GM23248 (cell line): ENCODE measurements at regions not wholly inside any gene's neighbourhood (a gene's known extent, or its start where the extent isn't known, plus 50 kb on each side); places are given as distances from the start of the nearest gene placed in this dataset.

Experiments
- DNase-seq: peaks from one replicate; pipeline ENCODE4 v3.0.0-alpha.2; 2015
- H2AFZ ChIP-seq: fragments of 200-600 bp; sonication (generic); 2 replicates; pipeline ENCODE4 v1.6.1; 2016; ENCODE audit warnings: antibody characterized with exemption
- H3F3A ChIP-seq: fragments of 200-600 bp; sonication (generic); 2 replicates; pipeline ENCODE4 v1.6.1; 2016; ENCODE audit warnings: mild to moderate bottlenecking, antibody characterized with exemption, mixed run types; ENCODE audit not compliant: insufficient read depth
- H3K27ac ChIP-seq: fragments of 200-600 bp; sonication (generic); 2 replicates; pipeline ENCODE4 v1.5.1; 2016; ENCODE audit warnings: mild to moderate bottlenecking
- H3K27me3 ChIP-seq: fragments of 200-600 bp; sonication (generic); replicated peaks from 2 replicates; pipeline ENCODE4 v1.6.1; 2016; ENCODE audit warnings: mild to moderate bottlenecking; ENCODE audit not compliant: insufficient read depth
- H3K36me3 ChIP-seq: fragments of 200-600 bp; sonication (generic); 2 replicates; pipeline ENCODE4 v1.6.1; 2016; ENCODE audit warnings: low read depth, mild to moderate bottlenecking
- H3K4me1 ChIP-seq: fragments of 200-600 bp; sonication (generic); 2 replicates; pipeline ENCODE4 v1.6.1; 2016; ENCODE audit warnings: mild to moderate bottlenecking; ENCODE audit not compliant: insufficient read depth
- H3K4me2 ChIP-seq: fragments of 200-600 bp; sonication (generic); one replicate; pipeline ENCODE4 v1.6.1; 2016; ENCODE audit warnings: mild to moderate bottlenecking; ENCODE audit not compliant: unreplicated experiment
- H3K4me3 ChIP-seq: fragments of 200-600 bp; sonication (generic); 2 replicates; pipeline ENCODE4 v1.5.1; 2016; ENCODE audit warnings: mild to moderate bottlenecking
- H3K79me2 ChIP-seq: fragments of 200-600 bp; sonication (generic); 2 replicates; pipeline ENCODE4 v1.6.1; 2016; ENCODE audit warnings: mild to moderate bottlenecking; ENCODE audit not compliant: insufficient read depth
- H3K9ac ChIP-seq: fragments of 200-600 bp; sonication (generic); 2 replicates; pipeline ENCODE4 v1.6.1; 2016; ENCODE audit warnings: mild to moderate bottlenecking
- H3K9me2 ChIP-seq: fragments of 200-600 bp; sonication (generic); 2 replicates; pipeline ENCODE4 v1.6.1; 2016; ENCODE audit warnings: mixed run types, mild to moderate bottlenecking, moderate library complexity; ENCODE audit not compliant: insufficient read depth
- H3K9me3 ChIP-seq: fragments of 200-600 bp; sonication (generic); one replicate; pipeline ENCODE4 v1.6.1; 2017; ENCODE audit warnings: low read depth
- H4K20me1 ChIP-seq: fragments of 200-600 bp; sonication (generic); 2 replicates; pipeline ENCODE4 v1.6.0; 2016; ENCODE audit not compliant: insufficient read depth
- EZH2 ChIP-seq: fragments of 200-600 bp; sonication (generic); IDR thresholded peaks from 2 replicates; pipeline ENCODE4 v1.6.1; 2018; ENCODE audit warnings: antibody characterized with exemption, mild to moderate bottlenecking; ENCODE audit not compliant: insufficient read depth, poor library complexity, severe bottlenecking
- EZH2phosphoT487 ChIP-seq: fragments of 200-600 bp; sonication (generic); IDR thresholded peaks from 2 replicates; pipeline ENCODE4 v1.6.1; 2018; ENCODE audit warnings: antibody characterized with exemption, moderate library complexity, mild to moderate bottlenecking, low read depth; ENCODE audit not compliant: insufficient read depth
- WGBS, 2 experiments: methylation state at CpG; one replicate each; pipeline ENCODE4 v1.1.6; 2015 to 2017; ENCODE audit warnings: low lambda C conversion rate in 2 of 2, low coverage in 1 of 2; ENCODE audit errors: missing lambda C conversion rate in 2 of 2; 5-methylcytosine and 5-hydroxymethylcytosine counted together
- in situ Hi-C: fragments of 300-500 bp; cut with MboI; formaldehyde crosslinking; loops from 2 replicates; pipeline ENCODE4 v1.15.0; 2020

DNA sequence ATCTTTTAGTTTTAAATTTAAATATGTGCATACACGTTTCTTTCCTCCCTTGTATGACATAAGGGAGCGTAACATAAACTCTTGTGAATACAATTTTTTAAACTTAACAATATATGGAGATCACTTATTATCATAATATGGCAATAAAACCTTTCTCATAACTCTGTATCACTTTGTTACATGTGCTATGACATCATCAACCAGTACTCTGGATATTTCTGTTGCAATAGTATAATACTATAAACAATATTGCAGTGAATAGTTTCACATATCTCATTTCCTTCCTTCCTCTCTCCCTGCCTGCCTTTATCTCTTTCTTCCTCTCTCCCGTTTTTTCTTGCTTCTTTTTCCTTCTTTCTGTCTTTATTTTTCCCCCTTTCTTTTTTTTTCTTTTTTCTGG lies 1278.0 kb upstream of the CNTN5 start:
- no peak for DNase-seq
- Histone ChIP-seq H3K4me1 (no peaks in the 10 kb centered on the region), H2AFZ (no peak overlapping the region), H3K4me2 (no peak overlapping the region), H3K4me3 (no peak overlapping the region), H3K9me3 (no peaks in the 10 kb centered on the region), H3F3A (no peaks in the 10 kb centered on the region), H3K9ac (no peak overlapping the region), H3K79me2 (no peaks in the 10 kb centered on the region), H3K27me3 (no peaks in the 10 kb centered on the region), H3K36me3 (no peaks in the 10 kb centered on the region), H4K20me1 (no peaks in the 10 kb centered on the region), H3K9me2 (no peaks in the 10 kb centered on the region), H3K27ac (no peak overlapping the region)
- TF ChIP-seq EZH2 (no peak), EZH2phosphoT487 (no peak)
- in situ Hi-C loops, result no loop called here
- 22 to 26% methylated on average over 3 of the region's 3 CpGs for WGBS, 2 experiments

GRCh38 chr11:97743205-97743742 lies 1277.5 kb upstream of the CNTN5 start:
- Histone ChIP-seq H3K9me3 (no peaks in the 10 kb centered on the region), H3F3A (no peaks in the 10 kb centered on the region), H3K79me2 (no peaks in the 10 kb centered on the region), H3K9ac (no peak overlapping the region), H3K4me1 (no peaks in the 10 kb centered on the region), H4K20me1 (no peaks in the 10 kb centered on the region), H3K36me3 (no peaks in the 10 kb centered on the region), H3K27ac (no peak overlapping the region), H3K4me2 (no peak overlapping the region), H3K4me3 (no peak overlapping the region), H2AFZ (no peak overlapping the region), H3K9me2 (no peaks in the 10 kb centered on the region), H3K27me3 (no peaks in the 10 kb centered on the region)
- in situ Hi-C loops, result no loop called here
- WGBS, 2 experiments, result 29 to 36% methylated on average over 3 of the region's 3 CpGs
- no peak for DNase-seq
- TF ChIP-seq EZH2phosphoT487, result no peak
- no peak for TF ChIP-seq EZH2

DNA sequence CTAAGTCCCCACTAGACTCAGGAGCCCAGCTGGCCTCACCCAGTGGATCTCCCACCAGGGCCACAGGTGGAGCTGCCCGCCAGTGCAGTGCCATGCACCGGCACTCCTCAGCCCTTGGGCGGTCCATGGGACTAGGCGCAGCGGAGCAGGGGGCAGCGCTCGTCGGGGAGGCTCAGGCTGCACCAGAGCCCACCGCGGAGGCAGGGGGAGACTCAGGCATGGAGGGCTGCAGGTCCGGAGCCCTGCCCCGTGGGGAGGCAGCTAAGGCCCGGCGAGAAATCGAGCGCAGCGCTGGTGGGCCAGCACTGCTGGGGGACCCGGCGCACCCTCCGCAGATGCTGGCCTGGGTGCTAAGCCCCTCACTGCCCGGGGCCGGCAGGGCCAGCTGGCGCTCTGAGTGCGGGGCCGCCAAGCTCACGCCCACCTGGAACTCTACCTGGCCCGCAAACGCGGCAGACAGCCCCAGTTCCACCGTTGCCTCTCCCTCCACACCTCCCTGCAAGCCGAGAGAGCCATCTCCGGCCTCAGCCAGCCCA lies 1275.2 kb upstream of the CNTN5 start:
- in situ Hi-C loops, result no loop called here
- H3K4me2 ChIP-seq, result no peak overlapping the region
- no peak overlapping the region for H3K27ac ChIP-seq
- no peaks in the 10 kb centered on the region for H3F3A ChIP-seq
- H3K36me3 ChIP-seq, result no peaks in the 10 kb centered on the region
- H3K27me3 ChIP-seq, result no peaks in the 10 kb centered on the region
- WGBS, 2 experiments, result 64 to 66% methylated on average over 27 to 32 of the region's 32 CpGs
- H3K9me2 ChIP-seq, result no peaks in the 10 kb centered on the region
- H3K4me1 ChIP-seq, result no peaks in the 10 kb centered on the region
- no peak overlapping the region for H2AFZ ChIP-seq
- H3K79me2 ChIP-seq, result no peaks in the 10 kb centered on the region
- no peak for DNase-seq
- no peak for TF ChIP-seq EZH2
- no peak for TF ChIP-seq EZH2phosphoT487
- H3K9ac ChIP-seq, result no peak overlapping the region
- no peak overlapping the region for H3K4me3 ChIP-seq
- H4K20me1 ChIP-seq, result no peaks in the 10 kb centered on the region
- no peaks in the 10 kb centered on the region for H3K9me3 ChIP-seq

DNA sequence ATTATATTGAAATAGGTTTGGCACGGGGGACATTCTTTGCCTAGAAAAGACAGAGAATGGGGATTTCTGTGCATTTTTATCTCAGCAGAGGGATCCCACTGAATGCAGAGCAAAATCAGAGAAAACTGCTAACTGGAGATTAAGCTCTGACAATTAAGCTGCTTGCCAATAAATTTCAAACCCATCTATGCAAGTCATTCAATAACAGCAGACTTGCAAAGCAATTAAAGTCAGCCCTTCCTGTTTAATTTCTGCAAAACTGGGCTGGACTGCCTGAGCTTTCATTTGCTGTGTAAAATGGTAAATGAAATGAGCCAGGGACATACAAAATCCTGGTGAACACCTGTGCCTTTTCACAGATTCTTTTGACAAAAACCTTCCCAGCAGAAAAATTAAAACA lies 1273.9 kb upstream of the CNTN5 start:
- no peaks in the 10 kb centered on the region for H3K9me2 ChIP-seq
- H2AFZ ChIP-seq, result no peak overlapping the region
- 5 to 20% methylated on average over 1 of the region's 1 CpG for WGBS, 2 experiments
- no peaks in the 10 kb centered on the region for H4K20me1 ChIP-seq
- in situ Hi-C loops, result no loop called here
- no peak overlapping the region for H3K9ac ChIP-seq
- no peaks in the 10 kb centered on the region for H3K79me2 ChIP-seq
- H3K4me3 ChIP-seq, result no peak overlapping the region
- H3F3A ChIP-seq, result no peaks in the 10 kb centered on the region
- no peaks in the 10 kb centered on the region for H3K36me3 ChIP-seq
- TF ChIP-seq EZH2phosphoT487 (no peak), EZH2 (no peak)
- no peaks in the 10 kb centered on the region for H3K9me3 ChIP-seq
- no peaks in the 10 kb centered on the region for H3K27me3 ChIP-seq
- H3K4me2 ChIP-seq, result no peak overlapping the region
- no peaks in the 10 kb centered on the region for H3K4me1 ChIP-seq
- H3K27ac ChIP-seq, result no peak overlapping the region
- no peak for DNase-seq

GRCh38 chr11:97751405-97751804 lies 1269.3 kb upstream of the CNTN5 start:
- no peaks in the 10 kb centered on the region for H3K4me1 ChIP-seq
- H3K4me2 ChIP-seq, result no peak overlapping the region
- no peak overlapping the region for H3K4me3 ChIP-seq
- no peaks in the 10 kb centered on the region for H3K9me2 ChIP-seq
- H2AFZ ChIP-seq, result no peak overlapping the region
- no peak overlapping the region for H3K9ac ChIP-seq
- no peaks in the 10 kb centered on the region for H3K79me2 ChIP-seq
- WGBS, 2 experiments, result 27 to 30% methylated on average over 5 of the region's 5 CpGs
- H3K27ac ChIP-seq, result no peak overlapping the region
- TF ChIP-seq EZH2phosphoT487 (no peak), EZH2 (no peak)
- no peaks in the 10 kb centered on the region for H3F3A ChIP-seq
- H4K20me1 ChIP-seq, result no peaks in the 10 kb centered on the region
- in situ Hi-C loops, result no loop called here
- H3K27me3 ChIP-seq, result no peaks in the 10 kb centered on the region
- no peaks in the 10 kb centered on the region for H3K9me3 ChIP-seq
- DNase-seq, result no peak
- H3K36me3 ChIP-seq, result no peaks in the 10 kb centered on the region
